A673 (cell line): ENCODE measurements at regions not wholly inside any gene's neighbourhood (a gene's known extent, or its start where the extent isn't known, plus 50 kb on each side); places are given as distances from the start of the nearest gene placed in this dataset.
"Not testable (repeated sequence)": the region's sequence is repeated elsewhere in the genome, so short reads cannot be mapped to it uniquely, and the experiment has no call there.

ENCODE experiments used
- BruUV-seq: library from RNA; stranded (reverse); fragments of 400-500 nt; replicated peaks from 2 replicates; lab custom pipeline; 2021; lab: Mats Ljungman, UMichigan
- CTCF ChIA-PET: fragments of 300-600 bp; sonication (Branson Sonifier 250); formaldehyde crosslinking; loops from one replicate; lab custom pipeline; 2022; ENCODE audit warnings: antibody characterized with exemption; lab: Charles Lee
- POLR2A ChIA-PET: fragments of 300-600 bp; sonication (Branson Sonifier 250); formaldehyde crosslinking; loops from one replicate; lab custom pipeline; 2022; ENCODE audit warnings: antibody characterized with exemption; ENCODE audit not compliant: low non-redundant PET; lab: Charles Lee
- DNase-seq: peaks from one replicate; pipeline ENCODE4 v3.0.0-alpha.2; 2015; ENCODE audit warnings: low spot score
- H3K27ac ChIP-seq: fragments of 200-600 bp; sonication (generic); 2 replicates; pipeline ENCODE4 v1.5.1; 2016; ENCODE audit warnings: mixed run types, low read depth, mild to moderate bottlenecking, mixed read lengths, antibody characterized with exemption, low read length; ENCODE audit not compliant: poor library complexity, severe bottlenecking
- H3K27me3 ChIP-seq: fragments of 200-600 bp; sonication (generic); replicated peaks from 2 replicates; pipeline ENCODE4 v1.6.1; 2017; ENCODE audit warnings: mixed run types, low read depth, mild to moderate bottlenecking, mixed read lengths, antibody characterized with exemption, low read length; ENCODE audit not compliant: insufficient read depth, poor library complexity
- H3K36me3 ChIP-seq: fragments of 200-600 bp; sonication (generic); 2 replicates; pipeline ENCODE4 v1.6.1; 2016; ENCODE audit warnings: mixed run types, mild to moderate bottlenecking, mixed read lengths, antibody characterized with exemption, low read length; ENCODE audit not compliant: insufficient read depth, poor library complexity, severe bottlenecking
- H3K4me1 ChIP-seq: fragments of 200-600 bp; sonication (generic); 2 replicates; pipeline ENCODE4 v1.6.1; 2017; ENCODE audit warnings: mixed run types, mild to moderate bottlenecking, mixed read lengths, antibody characterized with exemption, low read length; ENCODE audit not compliant: insufficient read depth, poor library complexity, severe bottlenecking
- H3K4me3 ChIP-seq: fragments of 200-600 bp; sonication (generic); 2 replicates; pipeline ENCODE4 v1.5.1; 2016; ENCODE audit warnings: low read depth, mixed run types, mild to moderate bottlenecking, mixed read lengths, low read length; ENCODE audit not compliant: poor library complexity, severe bottlenecking
- H3K9me3 ChIP-seq: fragments of 200-600 bp; sonication (generic); 2 replicates; pipeline ENCODE4 v1.6.1; 2016; ENCODE audit warnings: mixed run types, low read depth, mild to moderate bottlenecking, mixed read lengths, antibody characterized with exemption, low read length; ENCODE audit not compliant: poor library complexity, severe bottlenecking
- EZH2 ChIP-seq: fragments of 200-600 bp; sonication (generic); IDR thresholded peaks from 2 replicates; pipeline ENCODE4 v1.6.1; 2017; ENCODE audit warnings: borderline replicate concordance, low read depth, mild to moderate bottlenecking, mixed read lengths, antibody characterized with exemption, low read length; ENCODE audit not compliant: poor library complexity, severe bottlenecking
- intact Hi-C: fragments of 100-400 bp; cut with micrococcal nuclease; formaldehyde crosslinking; loops from one replicate; pipeline ENCODE4 v1.10.0; 2022; ENCODE audit not compliant: unreplicated experiment
- TF ChIP-seq, protein P1 (sequence below): fragments of 300-800, 200-600 bp; sonication (generic); conservative IDR thresholded peaks from 2 replicates; pipeline ENCODE4 v1.5.1; 2017; ENCODE audit warnings: low read depth, mild to moderate bottlenecking, antibody characterized with exemption, low read length, moderate library complexity, mixed read lengths

- no peaks in the 10 kb centered on the region for H3K4me1 ChIP-seq
- no peaks in the 10 kb centered on the region for H3K9me3 ChIP-seq
- no peak overlapping the region for H3K27ac ChIP-seq
- no peak for DNase-seq
- intact Hi-C loops: no loop called here
- BruUV-seq: no TSS peak
- no peaks in the 10 kb centered on the region for H3K36me3 ChIP-seq
- no peak overlapping the region for H3K4me3 ChIP-seq
- ChIA-PET POLR2A (no interaction called here), CTCF (no interaction called here)
- TF ChIP-seq, protein P1, sequence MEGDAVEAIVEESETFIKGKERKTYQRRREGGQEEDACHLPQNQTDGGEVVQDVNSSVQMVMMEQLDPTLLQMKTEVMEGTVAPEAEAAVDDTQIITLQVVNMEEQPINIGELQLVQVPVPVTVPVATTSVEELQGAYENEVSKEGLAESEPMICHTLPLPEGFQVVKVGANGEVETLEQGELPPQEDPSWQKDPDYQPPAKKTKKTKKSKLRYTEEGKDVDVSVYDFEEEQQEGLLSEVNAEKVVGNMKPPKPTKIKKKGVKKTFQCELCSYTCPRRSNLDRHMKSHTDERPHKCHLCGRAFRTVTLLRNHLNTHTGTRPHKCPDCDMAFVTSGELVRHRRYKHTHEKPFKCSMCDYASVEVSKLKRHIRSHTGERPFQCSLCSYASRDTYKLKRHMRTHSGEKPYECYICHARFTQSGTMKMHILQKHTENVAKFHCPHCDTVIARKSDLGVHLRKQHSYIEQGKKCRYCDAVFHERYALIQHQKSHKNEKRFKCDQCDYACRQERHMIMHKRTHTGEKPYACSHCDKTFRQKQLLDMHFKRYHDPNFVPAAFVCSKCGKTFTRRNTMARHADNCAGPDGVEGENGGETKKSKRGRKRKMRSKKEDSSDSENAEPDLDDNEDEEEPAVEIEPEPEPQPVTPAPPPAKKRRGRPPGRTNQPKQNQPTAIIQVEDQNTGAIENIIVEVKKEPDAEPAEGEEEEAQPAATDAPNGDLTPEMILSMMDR: no peak
- no peak for TF ChIP-seq EZH2
- H3K27me3 ChIP-seq: peaks cover 53% of the 10 kb centered on the region
Observed at GRCh38 chr7:19554581-19554980, 154.3 kb downstream of the POLR1F start.

- BruUV-seq: no TSS peak
- H3K4me1 ChIP-seq: no peaks in the 10 kb centered on the region
- DNase-seq: no peak
- ChIA-PET CTCF (no interaction called here), POLR2A (no interaction called here)
- no peaks in the 10 kb centered on the region for H3K9me3 ChIP-seq
- H3K27ac ChIP-seq: no peak overlapping the region
- intact Hi-C loops: no loop called here
- H3K27me3 ChIP-seq: peaks cover 43% of the 10 kb centered on the region
- no peak for TF ChIP-seq EZH2
- TF ChIP-seq, protein P1: no peak
- H3K36me3 ChIP-seq: no peaks in the 10 kb centered on the region
- H3K4me3 ChIP-seq: no peak overlapping the region
Observed at GRCh38 chr7:19552576-19552975, 156.3 kb downstream of the POLR1F start.

- CTCF ChIA-PET, H3K27ac ChIP-seq, intact Hi-C loops, DNase-seq, H3K4me3 ChIP-seq, POLR2A ChIA-PET, H3K9me3 ChIP-seq, BruUV-seq, H3K4me1 ChIP-seq, H3K36me3 ChIP-seq: not testable (repeated sequence)
- peaks cover 20% of the 10 kb centered on the region for H3K27me3 ChIP-seq
Observed at GRCh38 chr7:19549246-19549645, 159.6 kb downstream of the POLR1F start.

GRCh38 chr7:19537942-19538401, 170.9 kb downstream of the POLR1F start:
- DNase-seq: no peak
- Histone ChIP-seq H3K27me3 (no peaks in the 10 kb centered on the region), H3K4me1 (no peaks in the 10 kb centered on the region), H3K36me3 (no peaks in the 10 kb centered on the region), H3K4me3 (no peak overlapping the region), H3K27ac (no peak overlapping the region), H3K9me3 (no peaks in the 10 kb centered on the region)
- intact Hi-C loops: no loop called here
- ChIA-PET CTCF (no interaction called here), POLR2A (no interaction called here)
- TF ChIP-seq EZH2: no peak
- TF ChIP-seq, protein P1: no peak
- BruUV-seq: no TSS peak
